SK-N-SH treated with all-trans-retinoic acid at 6 μM for 48 hours (cell line): ENCODE measurements at regions not wholly inside any gene's neighbourhood (a gene's known extent, or its start where the extent isn't known, plus 50 kb on each side); places are given as distances from the start of the nearest gene placed in this dataset.

Experiments used
- ATAC-seq: fragments of 200-7000 bp; cut with Tn5 transposase; 3 replicates; pipeline ENCODE4 v1.9.1; 2020; ENCODE audit warnings: mild to moderate bottlenecking, moderate library complexity
- ARNTL ChIP-seq: fragments of 450-650 bp; formaldehyde crosslinking; IDR thresholded peaks from 2 replicates; pipeline ENCODE4 v1.5.0; 2020; ENCODE audit warnings: low read depth, mild to moderate bottlenecking, moderate library complexity, borderline replicate concordance
- BACH2 ChIP-seq: fragments of 250-450 bp; sonication (Bioruptor Pico); IDR thresholded peaks from 2 replicates; pipeline ENCODE4 v1.9.0; 2021; ENCODE audit warnings: mild to moderate bottlenecking, borderline replicate concordance
- CSDC2 ChIP-seq: fragments of 250-450 bp; sonication (Bioruptor Pico); IDR thresholded peaks from 2 replicates; pipeline ENCODE4 v1.5.0; 2020; ENCODE audit warnings: mild to moderate bottlenecking, moderate library complexity
- CSRNP3 ChIP-seq: fragments of 250-450 bp; sonication (Bioruptor Pico); IDR thresholded peaks from 2 replicates; pipeline ENCODE4 v1.5.1; 2021; ENCODE audit warnings: mild to moderate bottlenecking, moderate library complexity
- ESRRG ChIP-seq: fragments of 250-450 bp; sonication (Bioruptor Pico); IDR thresholded peaks from 2 replicates; pipeline ENCODE4 v1.6.1; 2021; ENCODE audit warnings: mild to moderate bottlenecking
- GLIS3 ChIP-seq: fragments of 250-450 bp; sonication (Bioruptor Pico); IDR thresholded peaks from 2 replicates; pipeline ENCODE4 v1.5.0; 2020; ENCODE audit warnings: mild to moderate bottlenecking, moderate library complexity
- ISL1 ChIP-seq: fragments of 250-450 bp; sonication (Bioruptor Pico); IDR thresholded peaks from 2 replicates; pipeline ENCODE4 v2.1.2; 2022; ENCODE audit warnings: mild to moderate bottlenecking, moderate library complexity
- PPARA ChIP-seq: fragments of 250-450 bp; sonication (Bioruptor Pico); IDR thresholded peaks from 2 replicates; pipeline ENCODE4 v1.5.0; 2020; ENCODE audit warnings: mild to moderate bottlenecking, borderline replicate concordance
- RARB ChIP-seq: fragments of 250-450 bp; sonication (Bioruptor Pico); IDR thresholded peaks from 2 replicates; pipeline ENCODE4 v1.8.0; 2021; ENCODE audit warnings: mild to moderate bottlenecking, moderate library complexity
- SNAI2 ChIP-seq: fragments of 250-450 bp; sonication (Bioruptor Pico); IDR thresholded peaks from 2 replicates; pipeline ENCODE4 v1.5.0; 2020; ENCODE audit warnings: mild to moderate bottlenecking, moderate library complexity
- TCF4 ChIP-seq: fragments of 250-450 bp; sonication (Bioruptor Pico); IDR thresholded peaks from 2 replicates; pipeline ENCODE4 v1.8.0; 2021; ENCODE audit warnings: mild to moderate bottlenecking, moderate library complexity, borderline replicate concordance
- TOX ChIP-seq: fragments of 250-450 bp; sonication (Bioruptor Pico); IDR thresholded peaks from 2 replicates; pipeline ENCODE4 v1.8.0; 2021; ENCODE audit warnings: mild to moderate bottlenecking, moderate library complexity, borderline replicate concordance
- ZC3H10 ChIP-seq: fragments of 250-450 bp; sonication (Bioruptor Pico); IDR thresholded peaks from 2 replicates; pipeline ENCODE4 v1.5.1; 2021; ENCODE audit warnings: mild to moderate bottlenecking, moderate library complexity
- ZFP30 ChIP-seq: fragments of 450-650 bp; formaldehyde crosslinking; IDR thresholded peaks from 2 replicates; pipeline ENCODE4 v1.5.0; 2022; ENCODE audit warnings: mild to moderate bottlenecking, moderate library complexity
- ZNF565 ChIP-seq: fragments of 450-650 bp; formaldehyde crosslinking; conservative IDR thresholded peaks from 2 replicates; pipeline ENCODE4 v1.5.0; 2020; ENCODE audit warnings: low read depth, mild to moderate bottlenecking, moderate library complexity
- ZNF70 ChIP-seq: fragments of 450-650 bp; formaldehyde crosslinking; IDR thresholded peaks from 2 replicates; pipeline ENCODE4 v1.5.0; 2020; ENCODE audit warnings: mild to moderate bottlenecking, moderate library complexity
- ZNF8 ChIP-seq: fragments of 450-650 bp; formaldehyde crosslinking; IDR thresholded peaks from 2 replicates; pipeline ENCODE4 v1.5.0; 2020; ENCODE audit warnings: mild to moderate bottlenecking, moderate library complexity
- TF ChIP-seq, protein P1 (sequence below): fragments of 250-450 bp; sonication (Bioruptor Pico); IDR thresholded peaks from 2 replicates; pipeline ENCODE4 v1.8.0; 2020; ENCODE audit warnings: mild to moderate bottlenecking, moderate library complexity, borderline replicate concordance
- TF ChIP-seq, protein P2 (sequence below): fragments of 250-450 bp; sonication (Bioruptor Pico); IDR thresholded peaks from 2 replicates; pipeline ENCODE4 v1.5.0; 2020; ENCODE audit warnings: mild to moderate bottlenecking, moderate library complexity
- TF ChIP-seq, protein P3 (sequence below): fragments of 250-450 bp; sonication (Bioruptor Pico); IDR thresholded peaks from 2 replicates; pipeline ENCODE4 v1.8.0; 2021; ENCODE audit warnings: low read depth, mild to moderate bottlenecking, moderate library complexity, borderline replicate concordance
- TF ChIP-seq, protein P4 (sequence below): fragments of 250-450 bp; sonication (Bioruptor Pico); IDR thresholded peaks from 2 replicates; pipeline ENCODE4 v1.5.1; 2020; ENCODE audit warnings: low read depth, mild to moderate bottlenecking, moderate library complexity

GRCh38 chr1:226485192-226485591 lies 63.4 kb upstream of the STUM start:
- ATAC-seq = no peak
- TF ChIP-seq ARNTL (CRISPR knock-in tag) (no peak), TOX (CRISPR knock-in tag) (no peak), SNAI2 (no peak), TCF4 (no peak), RARB (CRISPR knock-in tag) (no peak), ZNF565 (CRISPR knock-in tag) (no peak), ISL1 (CRISPR knock-in tag) (no peak)
- TF ChIP-seq, protein P1, sequence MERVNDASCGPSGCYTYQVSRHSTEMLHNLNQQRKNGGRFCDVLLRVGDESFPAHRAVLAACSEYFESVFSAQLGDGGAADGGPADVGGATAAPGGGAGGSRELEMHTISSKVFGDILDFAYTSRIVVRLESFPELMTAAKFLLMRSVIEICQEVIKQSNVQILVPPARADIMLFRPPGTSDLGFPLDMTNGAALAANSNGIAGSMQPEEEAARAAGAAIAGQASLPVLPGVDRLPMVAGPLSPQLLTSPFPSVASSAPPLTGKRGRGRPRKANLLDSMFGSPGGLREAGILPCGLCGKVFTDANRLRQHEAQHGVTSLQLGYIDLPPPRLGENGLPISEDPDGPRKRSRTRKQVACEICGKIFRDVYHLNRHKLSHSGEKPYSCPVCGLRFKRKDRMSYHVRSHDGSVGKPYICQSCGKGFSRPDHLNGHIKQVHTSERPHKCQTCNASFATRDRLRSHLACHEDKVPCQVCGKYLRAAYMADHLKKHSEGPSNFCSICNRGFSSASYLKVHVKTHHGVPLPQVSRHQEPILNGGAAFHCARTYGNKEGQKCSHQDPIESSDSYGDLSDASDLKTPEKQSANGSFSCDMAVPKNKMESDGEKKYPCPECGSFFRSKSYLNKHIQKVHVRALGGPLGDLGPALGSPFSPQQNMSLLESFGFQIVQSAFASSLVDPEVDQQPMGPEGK (CRISPR knock-in tag) = no peak
- TF ChIP-seq, protein P2, sequence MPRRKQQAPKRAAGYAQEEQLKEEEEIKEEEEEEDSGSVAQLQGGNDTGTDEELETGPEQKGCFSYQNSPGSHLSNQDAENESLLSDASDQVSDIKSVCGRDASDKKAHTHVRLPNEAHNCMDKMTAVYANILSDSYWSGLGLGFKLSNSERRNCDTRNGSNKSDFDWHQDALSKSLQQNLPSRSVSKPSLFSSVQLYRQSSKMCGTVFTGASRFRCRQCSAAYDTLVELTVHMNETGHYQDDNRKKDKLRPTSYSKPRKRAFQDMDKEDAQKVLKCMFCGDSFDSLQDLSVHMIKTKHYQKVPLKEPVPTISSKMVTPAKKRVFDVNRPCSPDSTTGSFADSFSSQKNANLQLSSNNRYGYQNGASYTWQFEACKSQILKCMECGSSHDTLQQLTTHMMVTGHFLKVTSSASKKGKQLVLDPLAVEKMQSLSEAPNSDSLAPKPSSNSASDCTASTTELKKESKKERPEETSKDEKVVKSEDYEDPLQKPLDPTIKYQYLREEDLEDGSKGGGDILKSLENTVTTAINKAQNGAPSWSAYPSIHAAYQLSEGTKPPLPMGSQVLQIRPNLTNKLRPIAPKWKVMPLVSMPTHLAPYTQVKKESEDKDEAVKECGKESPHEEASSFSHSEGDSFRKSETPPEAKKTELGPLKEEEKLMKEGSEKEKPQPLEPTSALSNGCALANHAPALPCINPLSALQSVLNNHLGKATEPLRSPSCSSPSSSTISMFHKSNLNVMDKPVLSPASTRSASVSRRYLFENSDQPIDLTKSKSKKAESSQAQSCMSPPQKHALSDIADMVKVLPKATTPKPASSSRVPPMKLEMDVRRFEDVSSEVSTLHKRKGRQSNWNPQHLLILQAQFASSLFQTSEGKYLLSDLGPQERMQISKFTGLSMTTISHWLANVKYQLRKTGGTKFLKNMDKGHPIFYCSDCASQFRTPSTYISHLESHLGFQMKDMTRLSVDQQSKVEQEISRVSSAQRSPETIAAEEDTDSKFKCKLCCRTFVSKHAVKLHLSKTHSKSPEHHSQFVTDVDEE (CRISPR knock-in tag) = no peak

DNA sequence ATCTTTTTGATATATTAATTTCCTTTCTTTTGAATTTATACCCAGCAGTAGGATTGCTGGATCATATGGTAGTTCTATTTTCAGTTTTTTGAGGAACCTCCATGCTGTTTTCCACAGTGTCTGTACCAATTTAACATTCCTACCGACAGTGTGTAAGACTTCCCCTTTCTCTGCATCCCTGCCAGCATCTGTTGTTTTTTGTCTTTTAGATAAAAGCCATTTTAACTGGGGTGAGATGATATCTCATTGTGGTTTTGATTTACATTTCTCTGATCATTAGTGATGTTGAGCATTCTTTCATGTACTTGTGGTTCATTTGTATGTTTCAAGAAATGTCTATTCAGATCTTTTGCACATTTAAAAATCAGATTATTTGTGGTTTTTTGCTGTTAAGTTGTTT lies 62.4 kb upstream of the STUM start:
- ATAC-seq = no peak

GRCh38 chr1:226487921-226488320 lies 60.6 kb upstream of the STUM start:
- ATAC-seq = no peak
- TF ChIP-seq RARB (CRISPR knock-in tag) = no peak
- no peak for TF ChIP-seq PPARA (CRISPR knock-in tag)
- TF ChIP-seq, protein P3, sequence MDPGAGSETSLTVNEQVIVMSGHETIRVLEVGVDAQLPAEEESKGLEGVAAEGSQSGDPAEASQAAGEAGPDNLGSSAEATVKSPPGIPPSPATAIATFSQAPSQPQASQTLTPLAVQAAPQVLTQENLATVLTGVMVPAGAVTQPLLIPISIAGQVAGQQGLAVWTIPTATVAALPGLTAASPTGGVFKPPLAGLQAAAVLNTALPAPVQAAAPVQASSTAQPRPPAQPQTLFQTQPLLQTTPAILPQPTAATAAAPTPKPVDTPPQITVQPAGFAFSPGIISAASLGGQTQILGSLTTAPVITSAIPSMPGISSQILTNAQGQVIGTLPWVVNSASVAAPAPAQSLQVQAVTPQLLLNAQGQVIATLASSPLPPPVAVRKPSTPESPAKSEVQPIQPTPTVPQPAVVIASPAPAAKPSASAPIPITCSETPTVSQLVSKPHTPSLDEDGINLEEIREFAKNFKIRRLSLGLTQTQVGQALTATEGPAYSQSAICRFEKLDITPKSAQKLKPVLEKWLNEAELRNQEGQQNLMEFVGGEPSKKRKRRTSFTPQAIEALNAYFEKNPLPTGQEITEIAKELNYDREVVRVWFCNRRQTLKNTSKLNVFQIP (CRISPR knock-in tag) = no peak
- no peak for TF ChIP-seq ZFP30 (CRISPR knock-in tag)
- TF ChIP-seq TCF4 = no peak
- no peak for TF ChIP-seq TOX (CRISPR knock-in tag)
- no peak for TF ChIP-seq CSDC2 (CRISPR knock-in tag)
- no peak for TF ChIP-seq CSRNP3 (CRISPR knock-in tag)
- no peak for TF ChIP-seq ARNTL (CRISPR knock-in tag)
- TF ChIP-seq, protein P4, sequence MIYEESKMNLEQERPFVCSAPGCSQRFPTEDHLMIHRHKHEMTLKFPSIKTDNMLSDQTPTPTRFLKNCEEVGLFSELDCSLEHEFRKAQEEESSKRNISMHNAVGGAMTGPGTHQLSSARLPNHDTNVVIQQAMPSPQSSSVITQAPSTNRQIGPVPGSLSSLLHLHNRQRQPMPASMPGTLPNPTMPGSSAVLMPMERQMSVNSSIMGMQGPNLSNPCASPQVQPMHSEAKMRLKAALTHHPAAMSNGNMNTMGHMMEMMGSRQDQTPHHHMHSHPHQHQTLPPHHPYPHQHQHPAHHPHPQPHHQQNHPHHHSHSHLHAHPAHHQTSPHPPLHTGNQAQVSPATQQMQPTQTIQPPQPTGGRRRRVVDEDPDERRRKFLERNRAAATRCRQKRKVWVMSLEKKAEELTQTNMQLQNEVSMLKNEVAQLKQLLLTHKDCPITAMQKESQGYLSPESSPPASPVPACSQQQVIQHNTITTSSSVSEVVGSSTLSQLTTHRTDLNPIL = no peak
- no peak for TF ChIP-seq ESRRG (CRISPR knock-in tag)
- no peak for TF ChIP-seq SNAI2
- no peak for TF ChIP-seq ZNF8 (CRISPR knock-in tag)
- TF ChIP-seq, protein P1 (CRISPR knock-in tag) = no peak
- TF ChIP-seq ZNF70 = no peak

More for the DNA sequence above, 62.4 kb upstream of the STUM start:
- TF ChIP-seq GLIS3 (CRISPR knock-in tag) = no peak
- TF ChIP-seq RARB (CRISPR knock-in tag) = no peak
- no peak for TF ChIP-seq TOX (CRISPR knock-in tag)
- TF ChIP-seq ZNF565 (CRISPR knock-in tag) = no peak
- TF ChIP-seq ARNTL (CRISPR knock-in tag) = no peak
- TF ChIP-seq ISL1 (CRISPR knock-in tag) = no peak
- TF ChIP-seq, protein P4 = no peak
- no peak for TF ChIP-seq ZC3H10 (CRISPR knock-in tag)
- TF ChIP-seq, protein P3 (CRISPR knock-in tag) = no peak
- no peak for TF ChIP-seq BACH2 (CRISPR knock-in tag)
- TF ChIP-seq ZNF70 = no peak
- TF ChIP-seq SNAI2 = no peak
- TF ChIP-seq ESRRG (CRISPR knock-in tag) = no peak
